ENCODE measurements at regions not wholly inside any gene's neighbourhood (a gene's known extent, or its start where the extent isn't known, plus 50 kb on each side); places are given as distances from the start of the nearest gene placed in this dataset.

GRCh38 chr1:199132006-199132405 is 493.2 kb downstream of the PTPRC start:
- no peak for TF ChIP-seq POLR2AphosphoS5 (IDR thresholded peaks at IDR 0.05)
- TF ChIP-seq CTCF (IDR thresholded peaks at IDR 0.05): no peak
- Histone ChIP-seq H3K9me3 (no peaks in the 10 kb centered on the region), H3K36me3 (no peaks in the 10 kb centered on the region), H3K4me3 (no peak overlapping the region), H3K27ac (no peak overlapping the region), H3K27me3 (no peaks in the 10 kb centered on the region), H3K4me1 (no peaks in the 10 kb centered on the region)
- DNase-seq: no peak
- intact Hi-C loops (cut with DNase I): no loop called here
- 71 to 88% methylated on average over 1 of the region's 1 CpG for whole genome bisulfite sequencing, 2 donors

GRCh38 chr1:199135901-199136300 is 497.1 kb downstream of the PTPRC start:
- Histone ChIP-seq H3K27ac (no peak overlapping the region), H3K27me3 (no peaks in the 10 kb centered on the region), H3K4me3 (no peak overlapping the region), H3K4me1 (no peaks in the 10 kb centered on the region), H3K9me3 (no peaks in the 10 kb centered on the region), H3K36me3 (no peaks in the 10 kb centered on the region)
- no peak for DNase-seq
- no peak for TF ChIP-seq CTCF (IDR thresholded peaks at IDR 0.05)
- no peak for TF ChIP-seq POLR2A (IDR thresholded peaks at IDR 0.05)
- TF ChIP-seq POLR2AphosphoS5 (IDR thresholded peaks at IDR 0.05): no peak
- no peak for TF ChIP-seq EP300 (IDR thresholded peaks at IDR 0.05)
- WGBS, 2 donors: 85 to 89% methylated on average over 4 of the region's 4 CpGs
- intact Hi-C loops (cut with DNase I): no loop called here

- H3K36me3 ChIP-seq: no peaks in the 10 kb centered on the region
- no peaks in the 10 kb centered on the region for H3K9me3 ChIP-seq
- intact Hi-C loops (cut with DNase I): no loop called here
- H3K27ac ChIP-seq: no peak overlapping the region
- no peaks in the 10 kb centered on the region for H3K4me1 ChIP-seq
- no peak for TF ChIP-seq POLR2A (IDR thresholded peaks at IDR 0.05)
- no peak for TF ChIP-seq CTCF (IDR thresholded peaks at IDR 0.05)
- TF ChIP-seq POLR2AphosphoS5 (IDR thresholded peaks at IDR 0.05): no peak
- no peak for TF ChIP-seq EP300 (IDR thresholded peaks at IDR 0.05)
- H3K4me3 ChIP-seq: no peak overlapping the region
- no peak for DNase-seq
- 95 to 98% methylated on average over 1 of the region's 1 CpG for WGBS, 2 donors
- H3K27me3 ChIP-seq: no peaks in the 10 kb centered on the region
Observed at GRCh38 chr1:199138061-199138460, 499.2 kb downstream of the PTPRC start.

DNA sequence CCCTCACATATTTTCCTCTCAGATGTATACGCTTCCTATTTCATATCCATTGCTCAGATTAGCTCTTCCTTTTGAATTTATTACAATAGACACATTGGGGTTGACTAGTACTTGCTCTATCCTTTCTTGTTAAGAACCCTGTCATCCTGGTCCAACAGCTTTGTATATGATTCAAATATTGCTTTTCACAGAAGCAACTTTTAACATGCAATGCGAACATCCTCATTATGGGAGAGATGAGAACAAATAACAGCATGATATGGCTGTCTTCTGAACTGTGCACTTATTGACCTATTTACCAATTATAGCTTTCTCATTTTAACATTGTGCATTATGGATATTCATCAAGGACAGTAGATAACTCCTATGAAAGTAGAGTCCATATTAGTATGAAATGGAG is 510.8 kb downstream of the PTPRC start:
- DNase-seq: no peak
- H3K9me3 ChIP-seq: no peaks in the 10 kb centered on the region
- no peaks in the 10 kb centered on the region for H3K27me3 ChIP-seq
- H3K27ac ChIP-seq: no peak overlapping the region
- intact Hi-C loops (cut with DNase I): no loop called here
- 93 to 95% methylated on average over 2 of the region's 2 CpGs for WGBS, 2 donors
- no peak for TF ChIP-seq POLR2AphosphoS5 (IDR thresholded peaks at IDR 0.05)
- TF ChIP-seq CTCF (IDR thresholded peaks at IDR 0.05): no peak
- no peak for TF ChIP-seq POLR2A (IDR thresholded peaks at IDR 0.05)
- no peak for TF ChIP-seq EP300 (IDR thresholded peaks at IDR 0.05)
- no peaks in the 10 kb centered on the region for H3K36me3 ChIP-seq
- no peak overlapping the region for H3K4me3 ChIP-seq
- no peaks in the 10 kb centered on the region for H3K4me1 ChIP-seq

DNA sequence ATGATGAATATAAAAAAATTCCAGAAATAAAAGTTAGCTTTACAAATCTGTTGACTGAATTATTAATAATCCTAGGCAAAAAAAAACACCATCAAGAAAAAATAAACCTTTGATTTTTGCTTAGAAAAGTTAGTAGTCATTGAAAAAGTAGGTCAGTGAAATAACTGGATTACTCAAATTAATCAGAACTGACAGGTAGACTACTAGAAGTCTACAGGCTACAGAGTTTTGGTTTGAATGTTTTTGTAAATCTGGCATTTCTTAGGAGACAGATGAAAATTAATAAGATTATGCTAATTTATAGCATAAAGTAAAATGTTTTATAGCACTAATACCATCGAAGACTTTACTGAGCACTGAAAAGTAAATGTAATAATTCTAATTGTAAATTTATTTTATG is 511.9 kb downstream of the PTPRC start:
- DNase-seq: no peak
- H3K27ac ChIP-seq: no peak overlapping the region
- H3K4me3 ChIP-seq: no peak overlapping the region
- H3K9me3 ChIP-seq: no peaks in the 10 kb centered on the region
- intact Hi-C loops (cut with DNase I): no loop called here
- no peaks in the 10 kb centered on the region for H3K36me3 ChIP-seq
- H3K4me1 ChIP-seq: no peaks in the 10 kb centered on the region
- WGBS, 2 donors: 73 to 81% methylated on average over 1 of the region's 1 CpG
- TF ChIP-seq POLR2A (IDR thresholded peaks at IDR 0.05) (no peak), EP300 (IDR thresholded peaks at IDR 0.05) (no peak), POLR2AphosphoS5 (IDR thresholded peaks at IDR 0.05) (no peak), CTCF (IDR thresholded peaks at IDR 0.05) (no peak)
- no peaks in the 10 kb centered on the region for H3K27me3 ChIP-seq

All from sigmoid colon (tissue), 6 donors.